ENCODE measurements at regions not wholly inside any gene's neighbourhood (a gene's known extent, or its start where the extent isn't known, plus 50 kb on each side); places are given as distances from the start of the nearest gene placed in this dataset.
"Not testable (repeated sequence)": the region's sequence is repeated elsewhere in the genome, so short reads cannot be mapped to it uniquely, and the experiment has no call there.

- Histone ChIP-seq H3K4me1 (no peaks in the 10 kb centered on the region), H3K4me3 (no peak overlapping the region), H3K36me3 (no peaks in the 10 kb centered on the region), H3K9me3 (no peaks in the 10 kb centered on the region), H3K27ac (no peak overlapping the region), H3K27me3 (peaks cover 0 to 8% (median 0%) of the 10 kb centered on the region in 4 donors)
- TF ChIP-seq POLR2A (IDR thresholded peaks at IDR 0.05) = no peak
- TF ChIP-seq CTCF (IDR thresholded peaks at IDR 0.05) = no peak
- intact Hi-C loops (cut with DNase I) = no loop called here
- DNase-seq = no peak
- 76 to 89% methylated on average over 2 of the region's 2 CpGs for WGBS, 2 donors
Measured at GRCh38 chr6:125375013-125375412, 73.2 kb upstream of the HDDC2 start.

- no peaks in the 10 kb centered on the region for H3K36me3 ChIP-seq
- H3K4me1 ChIP-seq = no peaks in the 10 kb centered on the region
- no peaks in the 10 kb centered on the region for H3K9me3 ChIP-seq
- no peak overlapping the region for H3K4me3 ChIP-seq
- no peak overlapping the region for H3K27ac ChIP-seq
- DNase-seq = no peak
- peaks cover 0 to 8% (median 0%) of the 10 kb centered on the region in 4 donors for H3K27me3 ChIP-seq
- intact Hi-C loops (cut with DNase I) = no loop called here
- no peak for TF ChIP-seq CTCF (IDR thresholded peaks at IDR 0.05)
Measured at GRCh38 chr6:125375821-125376220, 74.1 kb upstream of the HDDC2 start.

GRCh38 chr6:125377621-125378020 lies 75.9 kb upstream of the HDDC2 start:
- WGBS, 2 donors = 57 to 70% methylated on average over 5 of the region's 5 CpGs
- TF ChIP-seq POLR2A (IDR thresholded peaks at IDR 0.05) (no peak), CTCF (IDR thresholded peaks at IDR 0.05) (no peak)
- Histone ChIP-seq H3K27me3 (peaks cover 0 to 14% (median 0%) of the 10 kb centered on the region in 4 donors), H3K9me3 (no peaks in the 10 kb centered on the region), H3K36me3 (no peaks in the 10 kb centered on the region), H3K4me1 (no peaks in the 10 kb centered on the region), H3K27ac (peak overlapping the region in 2 of 4 donors; percentile 16 to 25), H3K4me3 (no peak overlapping the region)
- DNase-seq = no peak
- intact Hi-C loops (cut with DNase I) = no loop called here

GRCh38 chr6:125379174-125379573 lies 77.4 kb upstream of the HDDC2 start:
- Histone ChIP-seq H3K4me1 (no peaks in the 10 kb centered on the region), H3K9me3 (no peaks in the 10 kb centered on the region), H3K36me3 (no peaks in the 10 kb centered on the region), H3K27me3 (peaks cover 0 to 11% (median 0%) of the 10 kb centered on the region in 4 donors), H3K4me3 (no peak overlapping the region), H3K27ac (no peak overlapping the region)
- WGBS, 2 donors = 52 to 68% methylated on average over 4 of the region's 4 CpGs
- no peak for DNase-seq
- TF ChIP-seq CTCF (IDR thresholded peaks at IDR 0.05) = no peak
- TF ChIP-seq POLR2A (IDR thresholded peaks at IDR 0.05) = no peak
- intact Hi-C loops (cut with DNase I) = no loop called here

GRCh38 chr6:125380474-125380873 lies 78.7 kb upstream of the HDDC2 start:
- Histone ChIP-seq H3K4me3 (no peak overlapping the region), H3K9me3 (no peaks in the 10 kb centered on the region), H3K4me1 (no peaks in the 10 kb centered on the region), H3K27ac (no peak overlapping the region), H3K27me3 (peaks cover 0 to 11% (median 0%) of the 10 kb centered on the region in 4 donors), H3K36me3 (no peaks in the 10 kb centered on the region)
- WGBS, 2 donors = 93 to 95% methylated on average over 5 of the region's 5 CpGs
- TF ChIP-seq CTCF (IDR thresholded peaks at IDR 0.05) = no peak
- TF ChIP-seq POLR2A (IDR thresholded peaks at IDR 0.05) = no peak
- intact Hi-C loops (cut with DNase I) = no loop called here
- no peak for DNase-seq

GRCh38 chr6:125386337-125386736 lies 84.6 kb upstream of the HDDC2 start:
- H3K27me3 ChIP-seq; DNase-seq; H3K4me1 ChIP-seq; intact Hi-C loops (cut with DNase I); H3K4me3 ChIP-seq; H3K36me3 ChIP-seq; H3K27ac ChIP-seq; H3K9me3 ChIP-seq: not testable (repeated sequence)
- WGBS, 2 donors = 91 to 100% methylated on average over 1 of the region's 1 CpG
